ENCODE measurements at regions not wholly inside any gene's neighbourhood (a gene's known extent, or its start where the extent isn't known, plus 50 kb on each side); places are given as distances from the start of the nearest gene placed in this dataset.

DNA sequence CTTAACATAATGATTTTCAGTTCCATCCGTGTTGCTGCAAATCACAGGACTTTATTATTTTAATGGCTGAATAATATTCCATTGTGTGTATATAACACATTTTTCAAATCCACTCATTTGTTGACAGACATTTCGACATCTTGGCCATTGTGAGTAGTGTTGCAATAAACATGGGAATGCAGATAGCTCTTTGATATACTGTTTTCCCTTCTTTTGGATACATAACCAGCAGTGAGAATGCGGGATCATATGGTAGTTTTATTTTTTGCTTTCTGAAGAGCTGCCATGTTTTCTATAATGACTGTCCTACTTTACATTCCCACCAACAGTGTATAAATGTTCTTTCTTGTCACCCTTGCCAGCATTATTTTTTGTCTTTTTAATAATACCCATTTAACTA, 420.3 kb upstream of the CHAC2 start:
- Histone ChIP-seq H3K27ac (no peak overlapping the region), H3K27me3 (no peaks in the 10 kb centered on the region), H3K4me3 (no peak overlapping the region), H3K36me3 (no peaks in the 10 kb centered on the region), H3K4me1 (no peaks in the 10 kb centered on the region), H3K9me3 (no peaks in the 10 kb centered on the region)
- no peak for DNase-seq
- no peak for ATAC-seq (ENCODE audit: low FRiP score in 2 of 2)
- TF ChIP-seq POLR2AphosphoS5 (IDR thresholded peaks at IDR 0.05) (no peak), EP300 (IDR thresholded peaks at IDR 0.05) (no peak), POLR2A (IDR thresholded peaks at IDR 0.05) (no peak)
- TF ChIP-seq, protein P1, sequence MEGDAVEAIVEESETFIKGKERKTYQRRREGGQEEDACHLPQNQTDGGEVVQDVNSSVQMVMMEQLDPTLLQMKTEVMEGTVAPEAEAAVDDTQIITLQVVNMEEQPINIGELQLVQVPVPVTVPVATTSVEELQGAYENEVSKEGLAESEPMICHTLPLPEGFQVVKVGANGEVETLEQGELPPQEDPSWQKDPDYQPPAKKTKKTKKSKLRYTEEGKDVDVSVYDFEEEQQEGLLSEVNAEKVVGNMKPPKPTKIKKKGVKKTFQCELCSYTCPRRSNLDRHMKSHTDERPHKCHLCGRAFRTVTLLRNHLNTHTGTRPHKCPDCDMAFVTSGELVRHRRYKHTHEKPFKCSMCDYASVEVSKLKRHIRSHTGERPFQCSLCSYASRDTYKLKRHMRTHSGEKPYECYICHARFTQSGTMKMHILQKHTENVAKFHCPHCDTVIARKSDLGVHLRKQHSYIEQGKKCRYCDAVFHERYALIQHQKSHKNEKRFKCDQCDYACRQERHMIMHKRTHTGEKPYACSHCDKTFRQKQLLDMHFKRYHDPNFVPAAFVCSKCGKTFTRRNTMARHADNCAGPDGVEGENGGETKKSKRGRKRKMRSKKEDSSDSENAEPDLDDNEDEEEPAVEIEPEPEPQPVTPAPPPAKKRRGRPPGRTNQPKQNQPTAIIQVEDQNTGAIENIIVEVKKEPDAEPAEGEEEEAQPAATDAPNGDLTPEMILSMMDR (IDR thresholded peaks at IDR 0.05), result no peak
- WGBS, 2 donors, result 81 to 88% methylated on average over 3 of the region's 3 CpGs

- no peaks in the 10 kb centered on the region for H3K27me3 ChIP-seq
- no peak for ATAC-seq (ENCODE audit: low FRiP score in 2 of 2)
- H3K4me3 ChIP-seq, result no peak overlapping the region
- no peaks in the 10 kb centered on the region for H3K36me3 ChIP-seq
- no peaks in the 10 kb centered on the region for H3K4me1 ChIP-seq
- no peak for DNase-seq
- H3K27ac ChIP-seq, result no peak overlapping the region
- TF ChIP-seq POLR2A (IDR thresholded peaks at IDR 0.05) (no peak), EP300 (IDR thresholded peaks at IDR 0.05) (no peak), POLR2AphosphoS5 (IDR thresholded peaks at IDR 0.05) (no peak)
- TF ChIP-seq, protein P1 (IDR thresholded peaks at IDR 0.05), result no peak
- WGBS, 2 donors, result 43 to 93% methylated on average over 4 of the region's 4 CpGs
- H3K9me3 ChIP-seq, result no peaks in the 10 kb centered on the region
Measured at GRCh38 chr2:53342248-53342647, 425.4 kb upstream of the CHAC2 start.

DNA sequence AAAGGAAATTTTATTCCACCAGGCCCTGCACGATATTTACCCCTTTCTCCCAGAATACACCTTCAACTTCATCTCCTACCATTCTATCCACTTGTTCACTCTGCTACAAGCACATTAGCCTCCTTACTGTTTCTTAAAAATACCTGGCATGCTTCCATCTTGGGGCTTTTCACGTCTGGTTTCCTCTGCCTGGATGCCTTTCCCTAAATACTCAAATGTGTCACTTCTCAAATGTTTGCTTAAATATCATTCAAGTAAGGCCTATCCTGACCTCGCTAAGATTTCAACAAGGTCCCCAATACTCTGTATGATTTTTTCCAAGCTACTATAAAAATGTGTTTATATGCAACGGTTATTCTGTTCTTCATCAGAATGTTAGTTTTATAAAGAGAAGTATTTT, 433.0 kb upstream of the CHAC2 start:
- WGBS, 2 donors, result 45 to 49% methylated on average over 4 of the region's 4 CpGs
- H3K27me3 ChIP-seq, result no peaks in the 10 kb centered on the region
- DNase-seq (no peak), ATAC-seq (ENCODE audit: low FRiP score in 2 of 2) (no peak)
- TF ChIP-seq, protein P1 (IDR thresholded peaks at IDR 0.05), result no peak
- TF ChIP-seq POLR2A (IDR thresholded peaks at IDR 0.05) (no peak), EP300 (IDR thresholded peaks at IDR 0.05) (no peak), POLR2AphosphoS5 (IDR thresholded peaks at IDR 0.05) (no peak)
- H3K9me3 ChIP-seq, result no peaks in the 10 kb centered on the region
- no peak overlapping the region for H3K4me3 ChIP-seq
- H3K36me3 ChIP-seq, result no peaks in the 10 kb centered on the region
- H3K4me1 ChIP-seq, result no peaks in the 10 kb centered on the region
- no peak overlapping the region for H3K27ac ChIP-seq

- H3K36me3 ChIP-seq, result no peaks in the 10 kb centered on the region
- 47 to 48% methylated on average over 2 of the region's 2 CpGs for WGBS, 2 donors
Measured at GRCh38 chr2:53331667-53332066, 435.9 kb upstream of the CHAC2 start.

GRCh38 chr2:53317861-53318260, 449.7 kb upstream of the CHAC2 start:
- no peak overlapping the region for H3K4me3 ChIP-seq
- no peaks in the 10 kb centered on the region for H3K4me1 ChIP-seq
- whole genome bisulfite sequencing, 2 donors, result 75 to 76% methylated on average over 5 of the region's 5 CpGs

More at GRCh38 chr2:53331667-53332066, 435.9 kb upstream of the CHAC2 start:
- H3K4me3 ChIP-seq, result no peak overlapping the region
- no peaks in the 10 kb centered on the region for H3K27me3 ChIP-seq
- no peaks in the 10 kb centered on the region for H3K9me3 ChIP-seq
- ATAC-seq (ENCODE audit: low FRiP score in 2 of 2) (no peak), DNase-seq (no peak)
- TF ChIP-seq, protein P1 (IDR thresholded peaks at IDR 0.05), result no peak
- no peak for TF ChIP-seq POLR2A (IDR thresholded peaks at IDR 0.05)
- TF ChIP-seq EP300 (IDR thresholded peaks at IDR 0.05), result no peak
- TF ChIP-seq POLR2AphosphoS5 (IDR thresholded peaks at IDR 0.05), result no peak
- no peak overlapping the region for H3K27ac ChIP-seq
- H3K4me1 ChIP-seq, result no peaks in the 10 kb centered on the region

More at GRCh38 chr2:53317861-53318260, 449.7 kb upstream of the CHAC2 start:
- Histone ChIP-seq H3K27me3 (no peaks in the 10 kb centered on the region), H3K27ac (no peak overlapping the region), H3K36me3 (no peaks in the 10 kb centered on the region), H3K9me3 (no peaks in the 10 kb centered on the region)
- ATAC-seq (ENCODE audit: low FRiP score in 2 of 2) (no peak), DNase-seq (no peak)
- TF ChIP-seq POLR2AphosphoS5 (IDR thresholded peaks at IDR 0.05) (no peak), EP300 (IDR thresholded peaks at IDR 0.05) (no peak), POLR2A (IDR thresholded peaks at IDR 0.05) (no peak)
- TF ChIP-seq, protein P1 (IDR thresholded peaks at IDR 0.05), result no peak
